GM19351 (cell line): ENCODE measurements at regions not wholly inside any gene's neighbourhood (a gene's known extent, or its start where the extent isn't known, plus 50 kb on each side); places are given as distances from the start of the nearest gene placed in this dataset.
"Not testable (repeated sequence)": the region's sequence is repeated elsewhere in the genome, so short reads cannot be mapped to it uniquely, and the experiment has no call there.

ENCODE experiments used
- ATAC-seq: cut with Tn5 transposase; IDR thresholded peaks from one replicate; pipeline ENCODE4 v1.9.1; 2021; ENCODE audit warnings: mild to moderate bottlenecking, moderate library complexity; ENCODE audit not compliant: unreplicated experiment

DNA sequence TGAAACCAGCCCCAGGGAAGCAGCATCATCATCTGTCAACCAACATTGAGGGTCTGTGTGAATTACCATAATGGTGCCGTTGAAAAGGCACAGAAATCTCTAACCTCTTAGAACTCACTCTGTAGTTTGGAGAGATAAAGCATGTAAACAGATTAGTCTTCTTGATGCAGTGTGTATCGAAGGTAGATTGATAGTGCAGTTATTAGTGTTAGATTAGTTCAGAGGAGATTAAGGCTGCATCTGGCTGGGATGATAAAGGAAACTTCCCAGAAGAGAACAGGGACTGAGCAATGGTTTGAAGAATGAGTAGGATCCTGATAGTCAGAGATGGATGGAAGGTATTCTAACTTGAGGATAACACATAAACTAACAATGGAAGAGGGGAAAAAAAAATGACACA, 651.5 kb downstream of the TLE1 start:
- no peak for ATAC-seq

DNA sequence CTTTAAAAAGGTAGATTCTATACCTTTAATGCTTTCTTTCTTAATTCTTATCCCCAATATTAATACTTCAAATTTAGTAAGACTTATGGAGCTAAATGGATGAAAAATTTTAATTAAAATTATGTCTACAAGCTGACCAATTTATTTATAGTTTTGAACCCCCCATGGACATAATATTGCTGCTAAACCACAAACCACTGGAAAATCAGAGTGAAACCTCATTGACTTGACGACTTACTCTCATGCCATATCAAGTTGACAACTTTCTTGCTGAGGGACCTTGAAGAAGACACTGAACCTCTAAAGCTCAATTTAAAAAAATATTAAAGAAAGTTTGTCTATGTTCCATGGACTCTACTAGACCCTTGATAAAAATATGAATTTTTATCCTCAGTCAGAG, 653.7 kb downstream of the TLE1 start:
- ATAC-seq = no peak

DNA sequence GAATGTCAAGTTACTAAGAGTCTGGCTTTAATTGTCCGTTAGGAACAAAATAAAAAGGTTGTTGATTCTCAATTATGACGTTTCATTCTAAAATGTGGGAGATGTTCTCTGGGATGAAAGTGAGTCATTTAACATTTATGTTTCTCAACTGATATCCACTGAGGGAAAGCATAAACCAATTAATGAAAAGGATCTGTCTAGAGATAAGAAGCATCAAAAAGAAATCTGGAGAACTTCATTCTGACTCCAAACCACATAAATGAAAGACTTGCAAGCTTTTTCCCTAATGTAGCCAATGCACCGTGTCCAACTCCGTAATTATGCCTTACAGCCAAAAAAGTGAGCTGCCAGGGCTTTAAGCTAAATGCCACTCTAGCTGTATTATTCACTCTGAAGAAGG, 654.2 kb downstream of the TLE1 start:
- ATAC-seq = no peak

DNA sequence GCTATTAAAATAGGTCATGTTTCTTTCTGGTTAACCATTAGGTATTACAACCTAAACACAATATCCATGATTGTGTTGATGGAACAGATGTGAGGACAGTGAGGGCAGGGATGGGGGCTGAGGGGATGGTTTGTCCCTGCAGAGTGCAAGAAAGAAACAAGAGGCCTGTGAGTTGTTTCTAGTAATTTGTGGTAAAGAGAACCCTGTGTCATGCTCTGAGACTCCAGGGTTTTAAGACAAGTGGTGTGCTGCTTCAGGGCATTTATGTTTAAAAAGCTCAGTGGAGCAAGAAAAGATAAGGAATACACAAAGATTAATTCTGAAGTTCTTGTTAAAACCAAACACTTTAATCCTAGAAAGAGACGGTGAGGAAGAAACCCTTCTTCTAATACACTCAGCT, 656.5 kb downstream of the TLE1 start:
- ATAC-seq = no peak

DNA sequence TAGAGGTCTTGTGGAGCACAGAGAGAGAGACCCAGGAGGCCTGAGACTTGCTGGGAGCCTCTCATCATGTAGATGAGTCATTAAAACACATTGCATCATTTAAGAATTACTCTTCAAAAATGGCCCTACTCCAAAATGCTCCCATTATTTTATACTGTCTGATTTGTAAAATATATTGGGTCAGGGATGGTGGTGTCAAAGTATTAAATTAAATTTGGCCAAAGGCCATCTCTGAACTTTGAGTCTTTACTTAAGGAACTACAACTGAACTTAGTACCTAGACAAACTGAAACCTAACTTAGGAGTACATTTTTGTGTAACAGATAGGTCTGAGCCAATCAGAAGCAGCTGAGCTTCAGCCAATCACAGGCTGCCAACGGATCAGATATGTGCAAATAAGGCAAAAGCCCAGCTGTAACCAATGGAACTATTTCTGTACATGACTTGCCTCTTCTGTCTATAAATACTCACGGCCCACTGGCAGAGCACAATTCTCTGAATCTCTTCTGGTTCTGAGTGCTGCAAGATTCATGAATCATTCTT, 657.2 kb downstream of the TLE1 start:
- ATAC-seq = peak; percentile 48

DNA sequence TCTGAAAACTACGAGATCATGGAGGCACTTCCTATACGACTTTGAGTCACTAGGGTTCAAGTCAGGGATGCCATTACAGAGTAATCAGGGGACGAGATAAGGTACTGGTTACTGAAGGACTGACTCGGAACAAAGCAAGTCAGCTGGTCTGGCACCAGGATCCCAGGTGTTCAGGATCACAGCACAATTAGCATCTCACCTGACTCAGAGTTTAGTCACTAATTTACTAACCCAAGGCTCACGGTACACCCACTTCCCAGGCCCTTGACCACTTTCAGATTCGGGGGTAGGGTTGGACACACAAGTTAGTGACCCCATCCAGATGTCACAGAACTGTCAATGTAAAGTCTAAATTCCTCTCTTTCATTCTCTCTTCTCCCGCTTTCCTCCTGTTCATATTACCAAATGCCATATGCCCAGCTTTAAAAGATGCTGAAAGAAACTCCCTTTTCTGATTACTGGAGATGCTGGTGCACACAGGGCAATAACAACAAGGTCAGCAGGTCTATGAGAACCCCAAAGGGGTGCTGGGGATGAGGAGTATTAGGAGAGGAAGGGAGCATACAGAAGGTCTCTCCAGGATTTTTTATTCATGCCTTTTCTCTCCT, 657.8 kb downstream of the TLE1 start:
- ATAC-seq = no peak

DNA sequence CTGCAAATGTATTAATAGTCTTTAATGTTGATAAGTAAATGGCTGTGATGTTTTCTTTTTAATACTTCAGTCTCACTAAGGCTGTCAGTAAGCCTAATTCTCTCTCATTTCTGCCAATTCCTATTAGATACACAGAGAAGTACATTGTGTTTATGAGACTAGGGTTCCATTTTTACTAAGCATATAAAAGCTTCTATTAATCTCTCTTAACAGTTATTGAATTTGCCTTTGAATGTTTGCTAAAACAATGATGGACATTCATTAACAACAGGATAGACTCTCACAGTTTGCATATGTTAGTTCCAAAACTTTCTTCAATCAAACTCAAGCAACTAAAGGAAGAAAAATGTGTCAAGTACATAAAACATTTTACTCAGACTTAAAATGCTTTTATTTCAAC, 659.3 kb downstream of the TLE1 start:
- ATAC-seq = no peak

DNA sequence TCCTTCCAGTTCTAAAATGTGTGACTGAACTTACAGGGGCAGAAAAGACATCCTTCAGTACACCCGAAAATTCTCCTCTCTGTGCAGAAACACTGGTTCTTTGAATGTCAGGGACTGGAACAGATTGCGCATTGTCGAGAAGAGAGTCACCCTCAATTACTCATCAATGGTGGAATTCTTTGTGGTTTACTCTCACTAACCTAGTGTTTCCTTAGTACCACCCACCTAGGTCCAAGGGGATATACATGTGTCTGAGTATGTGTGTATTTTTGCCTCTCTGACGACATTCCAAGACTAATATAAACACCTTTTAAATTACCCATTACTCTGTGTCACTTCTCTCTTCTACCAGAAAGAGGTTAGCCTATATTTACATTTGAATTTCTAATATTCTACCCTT, 660.8 kb downstream of the TLE1 start:
- ATAC-seq = no peak

DNA sequence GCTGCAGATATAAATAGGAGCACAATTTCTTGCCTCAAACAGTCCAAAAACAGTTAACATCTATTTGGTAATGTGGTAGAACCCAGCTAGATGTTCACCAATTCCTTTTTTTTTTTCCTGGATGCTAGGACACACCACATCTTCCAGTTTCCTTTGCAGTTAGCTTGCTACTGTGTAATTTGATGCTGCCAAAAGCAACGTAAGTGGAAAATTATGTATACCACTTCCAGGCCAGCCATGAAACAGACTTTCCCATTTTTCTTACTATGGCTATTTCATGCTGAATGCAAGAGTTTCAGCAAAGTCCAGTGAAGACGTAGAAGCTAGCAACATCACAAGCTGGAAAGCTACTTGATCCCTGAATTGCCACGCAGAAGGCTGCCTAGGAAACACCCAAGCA, 667.2 kb downstream of the TLE1 start:
- ATAC-seq = no peak

DNA sequence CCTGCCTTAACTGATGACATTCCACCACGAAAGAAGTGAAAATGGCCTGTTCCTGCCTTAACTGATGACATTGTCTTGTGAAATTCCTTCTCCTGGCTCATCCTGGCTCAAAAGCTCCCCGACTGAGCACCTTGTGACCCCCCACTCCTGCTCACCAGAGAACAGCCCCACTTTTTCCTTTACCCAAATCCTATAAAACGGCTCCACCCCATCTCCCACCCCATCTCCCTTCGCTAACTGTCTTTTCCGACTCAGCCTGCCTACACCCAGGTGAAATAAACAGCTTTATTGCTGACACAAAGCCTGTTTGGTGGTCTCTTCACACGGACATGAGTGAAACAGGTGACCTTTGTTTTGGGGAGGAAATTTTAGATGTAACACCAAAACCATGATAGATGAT, 674.4 kb downstream of the TLE1 start:
- ATAC-seq = not testable (repeated sequence)

DNA sequence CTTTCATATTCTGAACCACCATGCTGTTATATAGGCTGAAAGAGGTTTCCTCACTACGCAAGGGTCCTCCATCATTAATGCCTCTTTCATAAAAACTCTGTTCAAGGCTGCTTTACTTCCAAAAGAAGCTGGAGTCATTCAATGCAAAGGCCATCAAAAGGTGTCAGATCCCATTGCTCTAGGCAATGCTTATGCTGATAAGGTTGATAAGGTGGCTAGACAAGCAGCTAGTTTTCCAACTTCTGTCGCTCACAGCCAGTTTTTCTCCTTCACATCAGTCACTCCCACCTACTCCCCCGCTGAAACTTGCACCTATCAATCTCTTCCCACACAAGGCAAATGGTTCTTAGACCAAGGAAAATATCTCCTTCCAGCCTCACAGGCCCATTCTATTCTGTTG, 676.2 kb downstream of the TLE1 start:
- ATAC-seq = not testable (repeated sequence)

DNA sequence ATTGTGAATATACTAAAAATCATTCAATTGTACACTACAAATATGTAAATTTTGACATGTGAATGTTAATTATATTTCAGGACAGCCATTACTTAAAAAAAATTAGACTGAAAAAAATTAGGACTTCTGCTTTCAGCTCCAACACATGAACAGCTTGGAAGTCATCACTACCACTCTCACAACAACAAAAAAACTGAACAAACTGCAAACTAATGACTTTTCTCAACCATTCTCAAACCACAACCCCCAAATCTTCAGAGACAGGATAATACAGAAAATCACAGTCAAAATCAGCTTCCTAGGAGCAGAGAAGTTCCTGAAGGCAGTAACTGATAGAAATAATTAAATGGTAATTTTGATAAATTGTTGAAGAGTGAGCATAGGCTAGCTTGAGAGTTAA, 686.4 kb downstream of the TLE1 start:
- ATAC-seq = no peak

DNA sequence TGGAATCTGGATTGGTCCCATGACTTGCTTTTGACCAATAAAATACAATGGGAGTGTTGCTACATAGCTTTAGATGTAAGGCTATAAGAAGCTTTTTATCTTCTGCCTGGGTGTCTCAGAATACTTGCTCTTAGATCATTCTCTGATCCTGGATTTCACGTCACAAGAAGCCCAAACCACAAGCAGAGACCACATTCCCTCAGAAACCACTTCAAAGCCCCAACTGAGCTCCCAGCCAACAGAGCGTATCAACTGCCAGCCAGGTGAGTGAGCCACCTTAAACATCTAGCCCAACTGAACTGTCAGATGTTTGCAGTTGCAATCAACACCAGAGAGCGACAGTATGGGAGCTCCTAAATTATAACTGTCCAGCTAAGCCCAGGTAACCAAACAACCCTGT, 687.1 kb downstream of the TLE1 start:
- no peak for ATAC-seq

DNA sequence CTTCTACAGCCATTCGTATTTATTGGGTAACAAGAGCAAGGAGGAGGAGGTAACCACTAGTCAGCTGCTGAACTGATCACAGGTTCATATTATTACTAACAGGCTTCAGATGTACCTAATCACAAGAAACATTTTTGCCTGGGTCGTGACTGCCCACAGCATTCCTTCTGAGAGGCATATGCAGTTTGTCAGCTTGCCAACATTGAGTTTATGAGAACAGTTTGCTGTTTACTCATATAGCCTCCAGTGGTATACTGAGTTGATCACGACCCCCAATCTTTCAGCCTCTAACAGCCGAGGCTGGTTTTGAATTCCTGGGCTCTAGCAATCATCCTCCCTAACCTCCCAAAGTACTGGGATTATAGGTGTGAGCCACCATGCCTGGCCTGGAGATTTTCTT, 693.6 kb downstream of the TLE1 start:
- no peak for ATAC-seq

DNA sequence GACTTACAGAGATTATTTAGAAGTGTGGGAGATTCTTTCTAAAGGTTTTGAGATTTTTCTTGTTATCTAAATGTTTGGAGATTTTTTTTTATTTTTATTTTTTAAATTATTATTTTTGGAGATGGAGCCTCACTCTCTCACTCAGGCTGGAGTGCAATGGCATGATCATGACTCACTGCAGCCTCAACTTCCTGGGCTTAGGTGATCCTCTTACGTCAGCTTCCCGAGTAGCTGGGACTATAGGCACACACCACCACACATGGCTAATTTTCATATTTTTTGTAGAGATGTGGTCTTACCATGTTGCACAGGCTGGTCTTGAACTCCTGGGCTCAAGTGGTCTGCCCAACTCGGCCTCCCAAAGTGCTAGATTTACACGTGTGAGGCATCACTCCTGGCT, 694.5 kb downstream of the TLE1 start:
- ATAC-seq = no peak

DNA sequence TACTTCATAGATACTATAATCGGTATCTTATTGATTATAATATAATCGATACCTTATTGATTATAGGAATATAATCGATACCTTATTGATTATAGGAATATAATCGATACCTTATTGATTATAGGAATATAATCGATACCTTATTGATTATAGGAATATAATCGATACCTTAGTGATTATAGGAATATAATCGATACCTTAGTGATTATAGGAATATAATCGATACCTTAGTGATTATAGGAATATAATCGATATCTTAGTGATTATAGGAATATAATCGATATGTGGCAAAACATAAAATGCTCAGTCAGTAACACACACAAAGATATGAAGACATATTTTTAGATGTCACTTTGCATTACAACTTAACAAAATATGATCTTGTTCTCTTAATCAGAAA, 703.8 kb downstream of the TLE1 start:
- not testable (repeated sequence) for ATAC-seq

DNA sequence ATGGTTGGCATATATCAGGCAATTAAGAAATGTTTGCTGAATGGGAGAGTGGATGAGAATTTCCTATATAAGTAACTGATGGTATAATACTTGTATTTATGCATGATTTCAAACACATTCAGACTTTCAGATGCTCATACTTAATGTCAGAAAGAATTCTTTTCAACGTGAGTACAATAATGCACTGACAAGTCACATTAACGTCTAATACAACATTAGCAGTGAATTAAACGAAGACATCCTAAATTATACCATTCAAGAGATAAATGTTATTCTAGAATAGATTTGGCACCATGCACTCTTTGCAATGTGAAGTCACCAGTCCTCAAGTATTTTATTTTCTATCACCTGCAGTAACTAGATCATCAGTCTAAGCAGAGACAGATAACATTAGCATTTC, 712.9 kb downstream of the TLE1 start:
- no peak for ATAC-seq

DNA sequence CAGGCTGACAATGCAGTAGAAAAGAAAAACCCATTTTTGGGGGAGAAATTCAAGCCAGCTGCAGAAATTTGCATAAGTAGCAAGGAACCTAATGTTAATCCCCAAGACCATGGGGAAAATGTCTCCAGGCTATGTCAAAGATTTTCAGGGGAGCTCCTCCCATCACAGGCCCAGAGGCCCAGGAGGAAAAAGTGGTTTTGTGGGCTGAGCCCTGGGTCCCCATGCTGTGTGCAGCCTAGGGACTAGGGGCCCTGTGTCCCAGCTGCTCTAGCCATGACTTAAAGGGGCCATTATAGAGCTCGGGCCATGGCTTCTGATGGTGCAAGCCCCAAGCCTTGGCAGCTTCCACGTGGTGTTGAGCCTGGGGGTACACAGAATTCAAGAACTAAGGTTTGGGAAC, 719.0 kb downstream of the TLE1 start:
- ATAC-seq = not testable (repeated sequence)

DNA sequence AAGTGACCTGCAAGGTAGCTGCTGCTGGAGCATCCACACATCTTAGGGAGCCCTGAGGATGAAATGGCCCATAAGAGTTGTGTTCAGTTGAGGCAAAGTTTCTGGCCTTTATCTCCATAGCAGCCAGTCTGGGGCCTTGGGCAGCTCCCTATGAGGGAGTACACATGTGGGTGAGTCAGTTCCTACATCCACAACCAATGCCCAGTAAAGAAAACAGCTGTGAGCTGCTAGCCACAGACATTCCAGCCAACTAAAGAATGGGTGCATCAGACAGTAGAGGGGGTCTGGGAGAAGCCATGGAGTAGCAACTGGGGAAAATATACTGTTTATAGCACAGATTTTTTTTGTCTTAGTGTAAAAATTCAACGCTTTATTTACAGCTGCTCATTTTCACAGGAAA, 720.7 kb downstream of the TLE1 start:
- ATAC-seq = no peak

DNA sequence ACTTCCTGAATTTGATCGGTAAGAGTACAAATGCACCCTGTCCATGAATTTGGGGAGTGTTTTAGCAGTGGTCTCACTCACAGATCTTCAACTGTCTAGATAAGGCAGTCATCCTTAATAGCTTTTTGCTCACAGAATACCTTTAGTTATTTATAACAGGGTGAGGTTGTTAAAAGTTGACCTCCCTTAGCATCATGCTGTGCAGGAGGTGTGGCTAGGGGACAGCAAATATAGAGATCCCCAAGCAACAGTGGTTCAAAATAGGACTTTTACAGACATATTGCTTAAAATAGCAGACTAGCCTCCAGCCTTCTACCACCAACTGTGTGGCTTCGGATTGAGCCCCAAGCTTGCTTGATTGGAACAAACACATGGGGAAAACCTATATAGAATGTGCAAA, 724.4 kb downstream of the TLE1 start:
- no peak for ATAC-seq

DNA sequence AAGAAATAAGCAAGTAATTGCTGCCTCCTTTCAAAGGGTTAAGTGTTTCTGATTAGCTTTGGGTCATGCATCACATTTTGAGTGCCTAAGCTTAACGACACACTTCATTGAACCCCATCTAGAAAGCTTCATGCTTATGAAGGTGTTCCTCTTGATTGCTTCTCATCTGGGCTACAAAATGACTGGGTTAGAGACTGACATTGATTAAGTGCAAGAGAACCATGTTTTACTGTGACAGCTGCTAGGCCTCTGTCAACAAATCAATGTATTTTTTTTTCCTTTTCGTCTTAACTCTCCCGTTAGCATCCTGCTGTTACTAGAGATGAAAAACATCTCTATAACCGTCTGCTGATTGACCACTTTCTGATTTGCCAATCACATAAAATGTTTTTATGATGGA, 725.0 kb downstream of the TLE1 start:
- no peak for ATAC-seq

DNA sequence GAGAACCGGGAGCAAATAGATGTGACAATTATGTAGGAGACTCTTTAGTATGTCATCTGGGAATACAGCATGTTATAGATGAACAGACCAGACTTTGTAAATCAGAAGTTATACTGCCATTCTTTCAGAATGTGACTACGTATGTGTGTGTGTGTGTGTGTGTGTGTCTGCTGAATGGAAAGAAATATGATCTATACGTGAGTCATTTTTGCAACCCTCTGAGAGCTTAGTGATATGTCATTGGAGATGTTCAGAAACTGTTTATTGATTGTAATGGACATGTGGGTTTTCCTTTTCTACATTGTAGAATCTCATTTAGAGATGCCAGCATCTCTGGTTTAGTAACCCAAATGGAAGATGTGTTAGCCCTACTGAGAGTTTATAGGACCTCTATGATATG, 731.5 kb downstream of the TLE1 start:
- no peak for ATAC-seq

DNA sequence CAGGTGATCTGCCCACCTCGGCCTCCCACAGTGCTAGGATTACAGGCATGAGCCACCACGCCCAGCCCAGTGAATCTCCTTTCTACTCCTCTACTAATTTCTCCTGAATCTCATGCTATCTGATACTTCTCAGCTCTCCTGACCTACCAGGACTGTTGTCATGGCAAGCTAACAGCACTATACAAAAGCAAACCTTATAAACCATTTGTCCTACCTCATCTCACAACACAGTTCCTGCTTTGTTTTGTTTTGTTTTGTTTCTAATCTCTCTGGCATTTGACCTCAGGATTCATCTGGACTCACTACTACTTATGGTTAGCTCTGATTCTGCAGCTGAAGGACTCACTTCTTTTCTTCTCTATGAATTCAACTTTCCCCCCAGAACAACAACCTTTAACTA, 734.8 kb downstream of the TLE1 start:
- ATAC-seq = no peak
